ENCODE measurements at regions not wholly inside any gene's neighbourhood (a gene's known extent, or its start where the extent isn't known, plus 50 kb on each side); places are given as distances from the start of the nearest gene placed in this dataset.

DNA sequence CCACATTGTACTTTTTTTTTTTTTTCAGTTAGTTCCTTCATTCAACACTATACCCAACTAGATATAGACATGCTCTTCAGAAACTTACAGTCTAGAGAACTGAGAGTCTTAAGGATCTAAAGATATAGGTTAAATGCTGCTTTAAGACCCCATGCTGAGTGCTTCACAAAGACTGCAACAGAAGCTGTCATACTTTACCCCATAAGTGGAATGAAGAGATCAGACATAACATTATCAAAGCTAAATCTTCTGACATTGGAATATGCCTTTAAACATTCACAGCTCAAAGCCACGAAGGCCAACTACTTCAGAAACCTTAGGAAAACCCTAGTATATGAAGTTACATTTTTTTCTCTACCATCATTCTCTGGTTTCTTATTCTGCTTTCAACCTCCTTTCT, 666.4 kb downstream of the KCNT2 start:
- TF ChIP-seq POLR2AphosphoS5 (IDR thresholded peaks at IDR 0.05; ENCODE audit: low read depth, low read length) (no peak), POLR2A (IDR thresholded peaks at IDR 0.05; ENCODE audit: low read depth, low read length) (no peak)
